H9 (cell line): ENCODE measurements at regions not wholly inside any gene's neighbourhood (a gene's known extent, or its start where the extent isn't known, plus 50 kb on each side); places are given as distances from the start of the nearest gene placed in this dataset.

Experiments
- DNase-seq: peaks from one replicate; pipeline ENCODE4 v3.0.0-alpha.2; 2017
- H2AFZ ChIP-seq: one replicate; pipeline ENCODE4 v1.6.1; 2013; ENCODE audit warnings: mild to moderate bottlenecking, low read length, control low read depth, moderate library complexity
- H2AK5ac ChIP-seq: 2 replicates; pipeline ENCODE4 v1.6.1; 2013; ENCODE audit warnings: low read length, control low read depth, mixed read lengths; ENCODE audit not compliant: insufficient read length
- H2BK120ac ChIP-seq: one replicate; pipeline ENCODE4 v1.6.1; 2013; ENCODE audit warnings: low read depth, mild to moderate bottlenecking, low read length, control low read depth, inconsistent platforms; ENCODE audit not compliant: poor library complexity, severe bottlenecking
- H2BK12ac ChIP-seq: 2 replicates; pipeline ENCODE4 v1.6.1; 2013; ENCODE audit warnings: low read length, control low read depth, mixed read lengths, low read depth; ENCODE audit not compliant: insufficient read length
- H2BK15ac ChIP-seq: 2 replicates; pipeline ENCODE4 v1.6.1; 2013; ENCODE audit warnings: low read depth, low read length, control low read depth
- H2BK20ac ChIP-seq: one replicate; pipeline ENCODE4 v1.6.1; 2013; ENCODE audit warnings: low read depth, mild to moderate bottlenecking, low read length, control low read depth, inconsistent platforms; ENCODE audit not compliant: poor library complexity, severe bottlenecking
- H2BK5ac ChIP-seq: 2 replicates; pipeline ENCODE4 v1.6.1; 2013; ENCODE audit warnings: low read length, control low read depth, mixed read lengths; ENCODE audit not compliant: insufficient read length
- H3K14ac ChIP-seq: 2 replicates; pipeline ENCODE4 v1.6.1; 2013; ENCODE audit warnings: low read length, control low read depth; ENCODE audit not compliant: insufficient read depth
- H3K18ac ChIP-seq: 2 replicates; pipeline ENCODE4 v1.6.1; 2013; ENCODE audit warnings: low read depth, mild to moderate bottlenecking, mixed read lengths, low read length, control low read depth; ENCODE audit not compliant: insufficient read length
- H3K23ac ChIP-seq: 2 replicates; pipeline ENCODE4 v1.6.1; 2013; ENCODE audit warnings: low read length, control low read depth, mixed read lengths, low read depth; ENCODE audit not compliant: insufficient read length
- H3K23me2 ChIP-seq: 2 replicates; pipeline ENCODE4 v1.6.1; 2013; ENCODE audit warnings: low read depth, mild to moderate bottlenecking, mixed read lengths, low read length, control low read depth; ENCODE audit not compliant: insufficient read length, poor library complexity, severe bottlenecking
- H3K27ac ChIP-seq: 2 replicates; pipeline ENCODE4 v1.5.1; 2013; ENCODE audit warnings: low read length, control low read depth, mixed read lengths, low read depth; ENCODE audit not compliant: insufficient read length
- H3K27me3 ChIP-seq: 2 replicates; pipeline ENCODE4 v1.6.1; 2013; ENCODE audit warnings: low read length, control low read depth, inconsistent platforms; ENCODE audit not compliant: insufficient read depth
- H3K4ac ChIP-seq: 2 replicates; pipeline ENCODE4 v1.6.1; 2013; ENCODE audit warnings: low read depth, mild to moderate bottlenecking, control low read depth, inconsistent platforms, low read length, moderate library complexity
- H3K4me1 ChIP-seq: 2 replicates; pipeline ENCODE4 v1.6.1; 2013; ENCODE audit warnings: low read length, control low read depth, inconsistent platforms; ENCODE audit not compliant: insufficient read depth
- H3K4me2 ChIP-seq: 2 replicates; pipeline ENCODE4 v1.6.1; 2013; ENCODE audit warnings: low read length, control low read depth, mixed read lengths; ENCODE audit not compliant: insufficient read length, insufficient read depth
- H3K56ac ChIP-seq: 2 replicates; pipeline ENCODE4 v1.6.1; 2013; ENCODE audit warnings: low read depth, mild to moderate bottlenecking, mixed read lengths, low read length, control low read depth; ENCODE audit not compliant: insufficient read length
- H3K79me1 ChIP-seq: 2 replicates; pipeline ENCODE4 v1.6.1; 2013; ENCODE audit warnings: low read depth, mild to moderate bottlenecking, moderate library complexity, low read length, control low read depth, inconsistent platforms; ENCODE audit not compliant: insufficient read depth, poor library complexity, severe bottlenecking
- H3K79me2 ChIP-seq: 2 replicates; pipeline ENCODE4 v1.6.1; 2013; ENCODE audit warnings: low read length, control low read depth, inconsistent platforms; ENCODE audit not compliant: insufficient read depth
- H3K9ac ChIP-seq: 2 replicates; pipeline ENCODE4 v1.6.1; 2013; ENCODE audit warnings: low read length, control low read depth, mixed read lengths; ENCODE audit not compliant: insufficient read length; ENCODE audit errors: extremely low read depth
- H3K9me3 ChIP-seq: one replicate; pipeline ENCODE4 v1.6.1; 2013; ENCODE audit warnings: low read depth, low read length, inconsistent platforms; ENCODE audit not compliant: control insufficient read depth
- H3T11ph ChIP-seq: one replicate; pipeline ENCODE4 v1.6.1; 2013; ENCODE audit warnings: mild to moderate bottlenecking, low read length, control low read depth, inconsistent platforms
- H4K20me1 ChIP-seq: one replicate; pipeline ENCODE4 v1.6.1; 2013; ENCODE audit not compliant: control insufficient read depth, insufficient read length, insufficient read depth
- H4K5ac ChIP-seq: 2 replicates; pipeline ENCODE4 v1.6.1; 2013; ENCODE audit warnings: low read depth, mild to moderate bottlenecking, mixed read lengths, low read length, control low read depth; ENCODE audit not compliant: insufficient read length
- H4K8ac ChIP-seq: replicated peaks from 2 replicates; pipeline ENCODE4 v1.6.1; 2013; ENCODE audit warnings: low read length, control low read depth, mixed read lengths, low read depth; ENCODE audit not compliant: insufficient read length
- H4K91ac ChIP-seq: 2 replicates; pipeline ENCODE4 v1.6.1; 2013; ENCODE audit warnings: low read depth, mild to moderate bottlenecking, moderate library complexity, mixed read lengths, low read length, control low read depth; ENCODE audit not compliant: insufficient read length
- H3K27ac Mint-ChIP-seq, 3 experiments: 2 replicates in 2 of 3; 3 replicates in 1 of 3; pipeline ENCODE4 v1.8.0; 2020 to 2021; ENCODE audit warnings: mixed read lengths in 3 of 3, mild to moderate bottlenecking in 1 of 3, moderate library complexity in 1 of 3
- H3K27me3 Mint-ChIP-seq: 2 replicates; pipeline ENCODE4 v1.8.0; 2021; ENCODE audit warnings: low read depth, mild to moderate bottlenecking, moderate library complexity, mixed read lengths
- H3K36me3 Mint-ChIP-seq, 3 experiments: 2 replicates in 2 of 3; 3 replicates in 1 of 3; pipeline ENCODE4 v1.8.0; 2020 to 2021; ENCODE audit warnings: low read depth in 3 of 3, mixed read lengths in 3 of 3; ENCODE audit not compliant: insufficient read depth in 1 of 3
- H3K4me1 Mint-ChIP-seq, 2 experiments: 2 replicates each; pipeline ENCODE4 v1.8.0; 2020; ENCODE audit warnings: mixed read lengths in 2 of 2
- H3K4me3 Mint-ChIP-seq, 2 experiments: 2 replicates in 1 of 2; 3 replicates in 1 of 2; pipeline ENCODE4 v1.8.0; 2020 to 2021; ENCODE audit warnings: mild to moderate bottlenecking in 2 of 2, mixed read lengths in 2 of 2, moderate library complexity in 1 of 2
- H3K9me3 Mint-ChIP-seq, 2 experiments: 2 replicates in 1 of 2; 3 replicates in 1 of 2; pipeline ENCODE4 v1.8.0; 2020; ENCODE audit warnings: mild to moderate bottlenecking in 2 of 2, mixed read lengths in 2 of 2, moderate library complexity in 1 of 2
- CTCF ChIP-seq: fragments of 200-600 bp; sonication (generic); conservative IDR thresholded peaks from 3 replicates; pipeline ENCODE4 v1.8.0; 2021; ENCODE audit warnings: antibody characterized with exemption, mild to moderate bottlenecking
- WGBS: extraction: QIAGEN DNeasy Blood & Tissue Kit; methylation state at CpG from one replicate; pipeline ENCODE4 v1.1.7; 2013; ENCODE audit warnings: missing lambda C conversion rate, low lambda C conversion rate, mixed read lengths; ENCODE audit not compliant: insufficient read length; ENCODE audit errors: extremely low coverage; 5-methylcytosine and 5-hydroxymethylcytosine counted together

- Histone ChIP-seq H4K91ac (no peak overlapping the region), H3K23me2 (no peaks in the 10 kb centered on the region), H2AFZ (no peak overlapping the region), H3K79me2 (no peaks in the 10 kb centered on the region), H2BK12ac (no peak overlapping the region), H3K4me1 (no peaks in the 10 kb centered on the region), H3T11ph (no peak overlapping the region), H3K4ac (no peak overlapping the region), H3K9me3 (no peaks in the 10 kb centered on the region), H4K20me1 (no peaks in the 10 kb centered on the region), H3K79me1 (no peaks in the 10 kb centered on the region), H2AK5ac (no peak overlapping the region), H2BK15ac (no peak overlapping the region), H3K14ac (no peak overlapping the region), H3K56ac (no peak overlapping the region), H3K18ac (no peak overlapping the region), H2BK5ac (no peak overlapping the region), H2BK120ac (no peak overlapping the region), H3K27me3 (no peaks in the 10 kb centered on the region), H3K9ac (no peak overlapping the region), H3K23ac (no peak overlapping the region), H3K4me2 (no peak overlapping the region), H2BK20ac (no peak overlapping the region), H4K5ac (no peak overlapping the region), H4K8ac (no peak overlapping the region), H3K27ac (no peak overlapping the region)
- H3K27ac Mint-ChIP-seq = no peak overlapping the region
- H3K27me3 Mint-ChIP-seq = no peaks in the 10 kb centered on the region; the same call in 1 of the 2 replicates
- DNase-seq = no peak
- WGBS = no CpG with 5 or more reads among the region's 6 CpGs
- TF ChIP-seq CTCF = no peak
- peaks cover 0 to 3% of the 10 kb centered on the region in 2 experiments; a peak in 1 of 4 replicates for H3K4me1 Mint-ChIP-seq
- no peaks in the 10 kb centered on the region for H3K9me3 Mint-ChIP-seq
- H3K36me3 Mint-ChIP-seq = no peaks in the 10 kb centered on the region; a peak in 1 of 7 replicates
- H3K4me3 Mint-ChIP-seq = no peak overlapping the region
Observed at GRCh38 chr1:58409336-58409735, 137.2 kb downstream of the OMA1 start.
